ENCODE measurements at regions not wholly inside any gene's neighbourhood (a gene's known extent, or its start where the extent isn't known, plus 50 kb on each side); places are given as distances from the start of the nearest gene placed in this dataset.
A peak's percentile ranks its signal among the peaks of the same experiment; 100 is the strongest.

- H3K9ac ChIP-seq (ENCODE audit: low read length in 3 of 3) = no peak overlapping the region
- H3K27me3 ChIP-seq (ENCODE audit: control insufficient read depth, insufficient read depth, low read length) = no peaks in the 10 kb centered on the region
- no peak for DNase-seq
- FAIRE-seq = no peak
- H3K9me3 ChIP-seq (ENCODE audit: control insufficient read depth in 2 of 3, insufficient read depth in 1 of 3, low read length in 3 of 3) = no peaks in the 10 kb centered on the region
- no peaks in the 10 kb centered on the region for H3K36me3 ChIP-seq (ENCODE audit: control insufficient read depth in 2 of 3, insufficient read depth in 3 of 3, low read length in 3 of 3)
- H3K27ac ChIP-seq (ENCODE audit: low read depth in 2 of 2, low read length in 2 of 2) = peak overlapping the region; percentile 63 to 75
- no peak for TF ChIP-seq CTCF (IDR thresholded peaks at IDR 0.05; ENCODE audit: borderline replicate concordance, extremely low read depth, insufficient read depth)
- no peak overlapping the region for H3K4me3 ChIP-seq (ENCODE audit: low read length in 3 of 3)
- H3K4me1 ChIP-seq (ENCODE audit: control insufficient read depth in 2 of 3, insufficient read depth in 2 of 3, low read depth in 1 of 3, low read length in 3 of 3) = peaks cover 10 to 12% (median 12%) of the 10 kb centered on the region in 3 donors
- intact Hi-C loops (cut with DNase I) = no loop called here
Measured at GRCh38 chr13:29922896-29923295, 72.5 kb upstream of the UBL3 start.

- FAIRE-seq (no peak), DNase-seq (no peak)
- peak overlapping the region in 1 of 2 donors; percentile 2 for H3K27ac ChIP-seq (ENCODE audit: low read depth in 2 of 2, low read length in 2 of 2)
- H3K9me3 ChIP-seq (ENCODE audit: control insufficient read depth in 2 of 3, insufficient read depth in 1 of 3, low read length in 3 of 3) = no peaks in the 10 kb centered on the region
- H3K4me1 ChIP-seq (ENCODE audit: control insufficient read depth in 2 of 3, insufficient read depth in 2 of 3, low read depth in 1 of 3, low read length in 3 of 3) = peaks cover 10 to 12% (median 12%) of the 10 kb centered on the region in 3 donors
- no peak overlapping the region for H3K9ac ChIP-seq (ENCODE audit: low read length in 3 of 3)
- intact Hi-C loops (cut with DNase I) = no loop called here
- no peaks in the 10 kb centered on the region for H3K27me3 ChIP-seq (ENCODE audit: control insufficient read depth, insufficient read depth, low read length)
- TF ChIP-seq CTCF (IDR thresholded peaks at IDR 0.05; ENCODE audit: borderline replicate concordance, extremely low read depth, insufficient read depth) = no peak
- no peak overlapping the region for H3K4me3 ChIP-seq (ENCODE audit: low read length in 3 of 3)
- no peaks in the 10 kb centered on the region for H3K36me3 ChIP-seq (ENCODE audit: control insufficient read depth in 2 of 3, insufficient read depth in 3 of 3, low read length in 3 of 3)
Measured at GRCh38 chr13:29922281-29922821, 71.9 kb upstream of the UBL3 start.

- H3K36me3 ChIP-seq (ENCODE audit: control insufficient read depth in 2 of 3, insufficient read depth in 3 of 3, low read length in 3 of 3) = no peaks in the 10 kb centered on the region
- intact Hi-C loops (cut with DNase I) = no loop called here
- H3K27ac ChIP-seq (ENCODE audit: low read depth in 2 of 2, low read length in 2 of 2) = no peak overlapping the region
- no peak overlapping the region for H3K4me3 ChIP-seq (ENCODE audit: low read length in 3 of 3)
- H3K27me3 ChIP-seq (ENCODE audit: control insufficient read depth, insufficient read depth, low read length) = no peaks in the 10 kb centered on the region
- no peak for FAIRE-seq
- peaks cover 10 to 12% (median 12%) of the 10 kb centered on the region in 3 donors for H3K4me1 ChIP-seq (ENCODE audit: control insufficient read depth in 2 of 3, insufficient read depth in 2 of 3, low read depth in 1 of 3, low read length in 3 of 3)
- no peak overlapping the region for H3K9ac ChIP-seq (ENCODE audit: low read length in 3 of 3)
- no peaks in the 10 kb centered on the region for H3K9me3 ChIP-seq (ENCODE audit: control insufficient read depth in 2 of 3, insufficient read depth in 1 of 3, low read length in 3 of 3)
- DNase-seq = no peak
- TF ChIP-seq CTCF (IDR thresholded peaks at IDR 0.05; ENCODE audit: borderline replicate concordance, extremely low read depth, insufficient read depth) = no peak
Measured at GRCh38 chr13:29921542-29921941, 71.1 kb upstream of the UBL3 start.

Measured in kidney (tissue), 13 donors.